ENCODE measurements at regions not wholly inside any gene's neighbourhood (a gene's known extent, or its start where the extent isn't known, plus 50 kb on each side); places are given as distances from the start of the nearest gene placed in this dataset.
"Not testable (repeated sequence)": the region's sequence is repeated elsewhere in the genome, so short reads cannot be mapped to it uniquely, and the experiment has no call there.

- no peak for DNase-seq
Measured at GRCh38 chr14:27836386-27836785, 930.2 kb upstream of the FOXG1 start.

- DNase-seq: no peak
Measured at GRCh38 chr14:27845241-27845850, 921.2 kb upstream of the FOXG1 start.

- DNase-seq: no peak
Measured at GRCh38 chr14:27845902-27846301, 920.7 kb upstream of the FOXG1 start.

GRCh38 chr14:27847480-27847879 lies 919.1 kb upstream of the FOXG1 start:
- not testable (repeated sequence) for DNase-seq

GRCh38 chr14:27849193-27849592 lies 917.4 kb upstream of the FOXG1 start:
- not testable (repeated sequence) for DNase-seq

GRCh38 chr14:27862684-27863083 lies 903.9 kb upstream of the FOXG1 start:
- no peak for DNase-seq

GRCh38 chr14:27863166-27863565 lies 903.4 kb upstream of the FOXG1 start:
- DNase-seq: no peak

GRCh38 chr14:27881063-27881462 lies 885.5 kb upstream of the FOXG1 start:
- DNase-seq: no peak

GRCh38 chr14:27881646-27882045 lies 884.9 kb upstream of the FOXG1 start:
- DNase-seq: no peak

- DNase-seq: no peak
Measured at GRCh38 chr14:27886256-27886655, 880.3 kb upstream of the FOXG1 start.

GRCh38 chr14:27890259-27890658 lies 876.3 kb upstream of the FOXG1 start:
- DNase-seq: no peak

- DNase-seq: not testable (repeated sequence)
Measured at GRCh38 chr14:27908484-27908883, 858.1 kb upstream of the FOXG1 start.

GRCh38 chr14:27916326-27916725 lies 850.3 kb upstream of the FOXG1 start:
- no peak for DNase-seq

- no peak for DNase-seq
Measured at GRCh38 chr14:27917896-27918295, 848.7 kb upstream of the FOXG1 start.

- no peak for DNase-seq
Measured at GRCh38 chr14:27927519-27927918, 839.1 kb upstream of the FOXG1 start.

GRCh38 chr14:27929797-27930347 lies 836.7 kb upstream of the FOXG1 start:
- no peak for DNase-seq

GRCh38 chr14:27938392-27938791 lies 828.2 kb upstream of the FOXG1 start:
- DNase-seq: no peak

GRCh38 chr14:27945512-27945911 lies 821.1 kb upstream of the FOXG1 start:
- DNase-seq: no peak

- no peak for DNase-seq
Measured at GRCh38 chr14:27958757-27959156, 807.8 kb upstream of the FOXG1 start.

GRCh38 chr14:27995691-27996090 lies 770.9 kb upstream of the FOXG1 start:
- peak; percentile 99 for DNase-seq

- DNase-seq: no peak
Measured at GRCh38 chr14:28001002-28001401, 765.6 kb upstream of the FOXG1 start.

GRCh38 chr14:28012629-28013415 lies 753.8 kb upstream of the FOXG1 start:
- DNase-seq: no peak

GRCh38 chr14:28020112-28020511 lies 746.5 kb upstream of the FOXG1 start:
- DNase-seq: no peak

GRCh38 chr14:28023853-28024252 lies 742.7 kb upstream of the FOXG1 start:
- DNase-seq: no peak

Measured in DMS79 treated with DMSO at 0.1 percent for 48 hours (cell line).